Left colon (tissue), 2 donors: ENCODE measurements at regions not wholly inside any gene's neighbourhood (a gene's known extent, or its start where the extent isn't known, plus 50 kb on each side); places are given as distances from the start of the nearest gene placed in this dataset.

Experiments
- ATAC-seq: fragments of 200-7000 bp; cut with Tn5 transposase; one replicate; pipeline ENCODE4 v1.9.1; 2020; ENCODE audit warnings: mild to moderate bottlenecking, moderate library complexity
- DNase-seq, 2 donors: peaks; one replicate each; pipeline ENCODE4 v3.0.0-alpha.2; 2020
- intact Hi-C, 2 donors: fragments of 100-400 bp; cut with DNase I in 1 of 2; cut with micrococcal nuclease in 1 of 2; formaldehyde crosslinking; loops; one replicate each; pipeline versions ENCODE4 v1.11.2 to v1.14.0; 2022; cut with DNase I, micrococcal nuclease
- donor health status: DM: no; HTN: no; CAD: no.
- donor health status: DM: yes; HTN: yes; CAD: no.

DNA sequence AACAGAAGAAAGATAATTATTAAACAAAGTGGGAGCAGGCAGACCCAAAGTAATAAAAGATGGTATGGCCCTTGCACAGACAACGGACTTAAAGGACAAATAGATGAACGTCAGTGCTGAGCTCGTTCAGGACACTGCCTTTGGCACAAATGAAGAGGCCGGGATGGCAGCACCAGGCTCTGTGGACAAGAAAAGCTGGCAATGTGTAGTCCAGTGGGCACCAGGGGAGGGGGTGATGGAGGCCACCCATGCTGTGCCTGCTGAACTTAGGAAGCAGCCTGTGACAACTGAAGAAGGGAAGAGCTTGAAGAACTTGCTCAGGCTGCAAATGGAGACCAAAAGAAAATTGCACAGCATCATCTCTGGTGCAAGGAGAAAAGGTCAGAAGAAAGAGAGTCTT, 131.0 kb downstream of the ANKRD60 start:
- intact Hi-C loops, result no loop called here
- no peak for DNase-seq
- ATAC-seq, result no peak

DNA sequence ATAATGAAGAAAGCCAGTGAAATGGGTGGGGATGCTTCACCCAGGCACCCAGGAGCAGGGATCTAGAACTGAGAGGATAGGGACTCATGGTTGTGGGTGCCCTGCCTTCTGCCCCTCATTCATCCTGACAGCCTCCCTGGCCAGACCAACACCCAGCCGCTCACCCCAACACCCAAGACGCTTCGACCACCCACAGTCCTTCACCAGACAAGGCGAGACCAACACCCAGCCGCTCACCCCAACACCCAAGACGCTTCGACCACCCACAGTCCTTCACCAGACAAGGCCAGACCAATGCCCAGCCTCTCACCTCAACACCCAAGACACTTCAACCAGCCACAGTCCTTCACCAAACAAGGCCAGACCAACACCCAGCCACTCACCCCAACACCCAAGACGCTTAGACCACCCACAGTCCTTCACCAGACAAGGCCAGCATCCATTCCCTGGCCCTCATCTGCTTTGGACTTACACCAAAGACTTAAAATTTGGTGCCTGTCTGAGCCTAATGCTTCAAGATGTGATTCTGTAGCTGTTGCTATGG, 131.5 kb downstream of the ANKRD60 start:
- intact Hi-C loops, result no loop called here
- DNase-seq (no peak), ATAC-seq (no peak)

DNA sequence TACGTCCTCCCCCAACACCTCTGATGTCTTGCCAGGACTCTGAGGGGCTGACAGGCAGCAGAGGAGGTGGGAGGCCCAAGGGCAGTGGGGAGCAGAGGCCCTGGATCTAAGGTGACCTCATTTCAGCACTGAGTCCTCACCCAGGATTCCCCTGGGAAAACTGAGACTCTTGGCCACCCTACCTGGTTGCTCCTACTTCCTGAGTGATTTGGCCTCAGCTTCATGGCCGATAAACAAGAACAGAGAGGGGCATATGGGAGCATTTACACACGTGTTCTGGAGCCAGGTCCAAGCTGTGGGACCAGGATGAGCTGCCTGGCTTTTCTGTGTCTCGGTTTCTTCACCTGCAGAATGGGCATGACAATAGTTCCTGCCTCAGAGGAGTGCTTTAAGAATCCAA, 133.8 kb downstream of the ANKRD60 start:
- no peak for ATAC-seq
- intact Hi-C loops, result no loop called here
- no peak for DNase-seq

DNA sequence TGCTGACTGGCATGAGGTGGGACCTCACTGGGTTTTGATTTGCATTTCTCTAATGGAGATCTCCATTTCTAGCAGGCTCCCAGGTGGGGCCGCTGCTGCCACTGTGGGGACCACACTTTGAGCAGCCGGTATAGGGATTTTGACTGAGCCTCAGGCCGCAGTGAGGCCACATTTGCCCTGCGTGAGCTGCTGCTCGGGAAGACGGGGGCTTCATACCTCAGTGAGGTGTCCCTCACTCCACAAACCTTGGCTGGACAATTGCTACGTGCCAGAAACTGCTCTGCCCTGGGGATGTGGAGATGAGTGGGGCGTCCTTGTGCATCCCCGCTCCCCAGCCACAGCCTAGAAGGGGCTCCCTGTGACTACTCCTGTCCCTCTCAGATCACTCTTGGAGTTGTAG, 134.3 kb downstream of the ANKRD60 start:
- no peak for ATAC-seq
- intact Hi-C loops, result no loop called here
- no peak for DNase-seq

DNA sequence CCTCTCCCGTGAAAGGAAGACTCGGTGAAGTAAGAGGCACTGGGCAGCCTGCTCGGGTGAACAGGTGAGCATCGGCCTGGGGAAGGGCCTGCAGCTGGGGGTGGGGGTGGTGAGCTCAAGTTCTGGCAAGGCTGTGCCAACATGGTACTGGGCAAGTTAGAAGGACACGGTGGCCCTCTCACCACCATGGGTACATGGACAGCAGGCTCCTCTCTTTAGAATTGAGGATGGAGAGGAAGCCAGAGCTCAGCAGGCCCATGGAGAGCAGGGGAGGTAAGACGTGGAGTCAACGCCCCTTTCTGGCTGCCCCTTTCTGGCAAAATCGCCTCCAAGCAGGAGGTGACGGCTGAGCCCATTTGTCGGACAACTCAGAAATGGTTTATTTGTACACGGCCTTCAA, 135.6 kb downstream of the ANKRD60 start:
- no peak for DNase-seq
- no peak for ATAC-seq
- intact Hi-C loops, result no loop called here

DNA sequence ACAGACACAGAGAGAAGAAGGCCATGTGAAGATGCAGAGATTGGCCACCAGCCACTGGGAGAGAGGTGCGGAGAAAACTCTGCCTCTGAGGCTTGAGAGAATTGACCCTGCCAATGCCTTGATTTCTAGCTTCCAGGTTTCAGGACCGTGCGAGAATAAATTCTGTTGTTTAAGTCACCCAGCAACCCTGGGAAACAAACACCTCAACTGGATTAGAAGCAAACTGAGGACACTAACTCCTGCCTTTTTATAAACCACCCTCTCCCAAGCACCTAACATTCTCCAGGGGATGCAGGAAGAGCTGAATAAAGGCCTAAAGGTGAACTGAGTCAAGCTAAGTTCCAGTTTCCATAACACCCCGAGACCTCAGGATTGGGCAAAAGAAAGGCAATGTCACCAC, 136.1 kb downstream of the ANKRD60 start:
- no peak for ATAC-seq
- DNase-seq, result no peak
- intact Hi-C loops, result no loop called here

DNA sequence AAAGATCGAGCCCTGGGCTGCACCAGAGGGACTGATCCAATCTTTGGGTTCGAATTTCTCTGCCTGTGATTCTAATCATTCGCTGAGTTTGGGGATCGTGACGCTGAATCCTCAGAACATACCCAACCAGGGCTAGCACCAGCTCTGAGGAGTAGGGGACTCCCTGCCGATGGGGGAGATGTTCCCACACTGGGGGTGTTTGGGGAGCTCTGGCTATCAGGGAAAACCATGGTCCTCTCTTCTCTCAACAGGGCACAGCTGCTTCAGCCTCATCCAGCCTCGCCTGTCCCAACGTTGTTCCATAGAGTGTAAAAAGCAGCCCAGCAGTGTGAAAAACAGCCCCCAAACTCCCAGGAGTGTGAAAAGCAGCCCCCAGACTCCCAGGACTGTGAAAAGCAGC, 136.6 kb downstream of the ANKRD60 start:
- intact Hi-C loops, result no loop called here

DNA sequence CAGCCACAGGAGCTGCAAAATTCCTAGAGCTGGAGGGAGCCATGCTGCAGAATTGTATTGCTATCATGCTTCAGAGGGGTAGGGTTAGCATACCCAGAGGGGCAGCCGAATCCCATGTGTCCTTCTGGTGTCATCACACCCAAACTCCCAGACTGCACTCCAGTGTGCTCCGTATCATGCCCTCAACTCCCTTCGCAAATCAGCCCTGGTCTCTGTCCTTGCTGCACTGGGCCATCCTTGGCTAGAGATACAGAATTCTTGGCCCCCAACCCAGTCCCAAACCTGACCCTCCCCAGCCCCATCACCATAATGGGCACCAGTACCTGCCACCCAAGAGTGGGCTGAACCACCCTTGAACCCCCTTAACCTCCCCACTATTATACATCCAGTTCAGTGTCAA, 138.3 kb downstream of the ANKRD60 start:
- DNase-seq, result no peak
- intact Hi-C loops, result no loop called here
- no peak for ATAC-seq

More for the DNA sequence above, 136.6 kb downstream of the ANKRD60 start:
- ATAC-seq (no peak), DNase-seq (no peak)

DNA sequence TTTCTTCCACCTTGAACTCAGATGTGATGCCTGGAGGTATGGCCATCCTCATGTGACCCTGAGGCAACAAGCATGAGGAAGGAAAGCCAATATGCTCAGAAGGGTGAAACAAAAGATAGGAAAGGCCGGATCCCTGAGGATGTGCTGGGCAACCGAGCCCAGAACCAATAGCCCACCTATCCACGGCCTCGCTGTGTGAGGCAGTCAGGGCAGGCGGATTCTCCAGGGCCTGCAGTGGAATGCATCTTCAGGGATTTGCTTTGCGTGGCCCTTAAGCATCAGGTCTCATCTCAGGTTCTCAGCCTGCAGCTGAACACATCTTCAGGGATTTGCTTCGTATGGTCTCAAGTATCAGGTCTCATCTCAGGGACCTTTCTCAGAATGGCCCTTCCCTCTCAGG, 139.8 kb downstream of the ANKRD60 start:
- no peak for ATAC-seq
- no peak for DNase-seq
- intact Hi-C loops, result loop anchor here in 1 of 2 donors (10.0 kb wide), 1 partner anchor 434 kb away; no protein-coding TSS in a partner anchor

DNA sequence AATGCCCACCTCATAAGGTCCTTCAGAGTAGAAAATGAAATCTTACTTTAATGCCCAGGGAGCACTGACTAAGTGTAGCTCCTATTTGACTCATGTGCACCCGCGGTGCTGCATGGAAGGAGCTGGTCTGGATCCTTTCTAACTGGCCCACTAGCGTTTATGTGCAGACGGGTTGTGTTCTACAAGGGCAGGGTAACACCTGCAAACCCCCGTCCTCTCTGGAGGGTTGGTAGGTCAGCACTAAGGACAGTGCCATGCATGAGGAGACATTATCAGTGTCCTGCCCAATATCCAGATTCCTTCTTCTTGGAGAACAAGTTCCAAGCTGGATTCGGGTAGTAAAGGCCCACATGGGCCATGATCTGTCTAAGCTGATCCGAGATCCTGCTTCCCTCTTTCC, 140.3 kb downstream of the ANKRD60 start:
- no peak for DNase-seq
- intact Hi-C loops, result loop anchor here in 1 of 2 donors (10.0 kb wide), 1 partner anchor 433 kb away; no protein-coding TSS in a partner anchor
- no peak for ATAC-seq

DNA sequence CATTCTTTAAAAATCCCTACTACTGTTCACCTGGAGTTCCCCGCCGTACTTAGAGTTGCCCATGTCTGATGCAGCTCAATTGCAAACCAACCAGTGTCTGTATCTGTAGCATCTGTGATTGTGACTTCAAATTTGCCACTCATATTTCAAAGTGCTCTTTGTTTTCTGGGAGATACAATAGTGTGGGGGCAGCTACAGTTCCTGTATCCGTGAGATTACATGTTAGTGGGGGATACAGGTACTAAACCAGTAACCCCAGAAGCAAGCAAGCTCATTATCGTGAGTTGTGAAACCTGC, 140.9 kb downstream of the ANKRD60 start:
- DNase-seq, result no peak
- ATAC-seq, result no peak
- intact Hi-C loops, result loop anchor here in 1 of 2 donors (10.0 kb wide), 1 partner anchor 433 kb away; no protein-coding TSS in a partner anchor

DNA sequence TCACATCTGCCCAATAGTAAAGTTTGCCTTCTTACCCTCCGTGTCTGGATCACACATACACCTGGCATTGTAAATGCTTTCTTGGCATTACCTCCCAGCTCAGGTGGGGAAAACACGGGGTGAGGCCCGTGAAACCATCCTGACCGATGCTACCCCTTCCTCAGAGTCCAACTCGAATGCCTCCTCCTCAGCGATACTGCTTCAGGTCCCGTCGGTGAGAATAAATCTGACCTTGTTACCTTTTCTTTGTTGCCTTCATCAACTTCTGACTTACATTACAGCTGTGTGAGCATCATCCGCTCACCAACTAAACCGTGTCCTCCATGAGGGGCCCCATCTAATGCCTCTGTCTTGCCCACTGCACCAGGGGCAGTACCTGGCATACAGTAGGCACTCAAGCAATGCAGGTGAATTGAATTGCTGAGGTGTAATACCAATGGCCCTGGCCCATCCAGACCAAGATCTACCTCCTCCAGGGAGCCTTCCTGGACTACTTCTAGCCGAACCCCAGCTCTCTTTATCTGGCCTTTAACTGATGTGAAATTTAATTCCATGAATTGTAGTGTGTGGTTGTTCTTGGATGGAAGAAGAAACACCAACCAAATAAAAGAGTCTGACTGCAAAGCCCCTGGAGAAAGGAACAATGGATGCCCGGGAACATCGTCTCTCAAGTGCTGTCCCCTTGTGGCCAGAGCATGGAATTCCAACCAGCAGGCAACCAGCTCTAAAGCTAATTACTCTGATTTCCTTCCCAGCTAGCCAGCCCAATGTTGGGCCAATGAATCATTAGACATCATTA, 141.5 kb downstream of the ANKRD60 start:
- intact Hi-C loops, result loop anchor here in 1 of 2 donors (10.0 kb wide), 1 partner anchor 432 kb away; no protein-coding TSS in a partner anchor
- peak in 1 of 2 donors; percentile 26 for DNase-seq
- peak; percentile 66 for ATAC-seq

DNA sequence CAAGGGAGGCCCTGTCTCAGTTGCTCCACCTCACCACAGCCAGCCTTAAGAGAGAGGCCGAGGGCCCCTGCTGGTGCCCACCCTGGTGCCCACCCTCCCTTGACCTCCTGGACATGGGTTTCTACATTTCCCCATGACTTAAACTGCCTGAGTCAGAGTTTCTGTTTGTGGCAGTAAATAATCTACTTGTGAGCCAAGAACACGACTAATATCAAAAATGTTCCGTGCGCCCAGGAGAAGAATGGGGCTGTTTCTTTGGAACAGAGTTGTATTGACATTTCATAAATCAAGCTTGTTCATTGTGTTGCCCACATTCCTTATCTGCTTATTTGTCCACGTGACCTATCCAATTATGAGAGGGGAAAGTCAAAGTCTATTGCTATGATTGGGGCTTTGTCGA, 143.5 kb downstream of the ANKRD60 start:
- ATAC-seq (peak; percentile 92), DNase-seq (no peak)
- intact Hi-C loops, result loop anchor here in 1 of 2 donors (10.0 kb wide), 1 partner anchor 430 kb away; no protein-coding TSS in a partner anchor

DNA sequence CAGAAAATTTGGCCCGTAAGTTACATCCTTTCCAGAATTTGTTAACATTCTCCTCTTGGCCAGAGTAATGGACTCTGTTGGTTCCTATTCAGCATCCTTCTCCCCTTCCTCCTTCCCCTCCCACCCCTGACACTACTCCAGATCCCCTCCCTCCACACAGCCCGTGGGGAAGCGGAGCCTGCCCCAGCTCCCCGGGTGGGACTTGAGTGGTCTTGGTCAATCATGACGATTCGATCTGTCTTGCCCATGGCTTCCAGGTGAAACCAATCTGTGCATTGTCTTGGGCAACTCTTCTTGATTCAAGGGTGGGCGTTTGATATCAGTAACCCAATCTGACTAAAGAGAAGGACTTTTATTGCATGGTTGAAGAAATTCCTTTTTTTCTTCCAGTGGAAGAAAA, 143.9 kb downstream of the ANKRD60 start:
- intact Hi-C loops, result loop anchor here in 1 of 2 donors (10.0 kb wide), 1 partner anchor 430 kb away; no protein-coding TSS in a partner anchor
- DNase-seq (no peak), ATAC-seq (no peak)

DNA sequence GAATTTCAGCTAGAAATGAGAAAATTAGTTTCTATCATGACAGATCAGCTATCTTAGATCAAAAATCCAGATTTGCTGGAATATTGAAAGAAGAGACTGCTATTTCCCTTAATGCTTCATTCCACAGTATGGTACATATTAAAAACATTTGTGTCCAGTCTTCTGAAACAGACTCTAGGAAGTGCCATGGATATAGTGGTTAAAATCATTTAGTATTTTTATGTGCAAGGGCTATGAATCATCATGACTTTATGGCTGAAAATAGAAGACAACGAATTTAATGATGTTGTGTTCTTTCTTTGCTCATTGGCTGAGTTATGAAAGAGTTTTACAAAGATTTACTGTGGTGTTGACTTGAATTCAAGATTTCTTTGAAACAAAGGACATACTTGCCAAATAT, 146.6 kb downstream of the ANKRD60 start:
- DNase-seq, result no peak
- intact Hi-C loops, result loop anchor here in 1 of 2 donors (10.0 kb wide), 1 partner anchor 427 kb away; no protein-coding TSS in a partner anchor
- ATAC-seq, result no peak

DNA sequence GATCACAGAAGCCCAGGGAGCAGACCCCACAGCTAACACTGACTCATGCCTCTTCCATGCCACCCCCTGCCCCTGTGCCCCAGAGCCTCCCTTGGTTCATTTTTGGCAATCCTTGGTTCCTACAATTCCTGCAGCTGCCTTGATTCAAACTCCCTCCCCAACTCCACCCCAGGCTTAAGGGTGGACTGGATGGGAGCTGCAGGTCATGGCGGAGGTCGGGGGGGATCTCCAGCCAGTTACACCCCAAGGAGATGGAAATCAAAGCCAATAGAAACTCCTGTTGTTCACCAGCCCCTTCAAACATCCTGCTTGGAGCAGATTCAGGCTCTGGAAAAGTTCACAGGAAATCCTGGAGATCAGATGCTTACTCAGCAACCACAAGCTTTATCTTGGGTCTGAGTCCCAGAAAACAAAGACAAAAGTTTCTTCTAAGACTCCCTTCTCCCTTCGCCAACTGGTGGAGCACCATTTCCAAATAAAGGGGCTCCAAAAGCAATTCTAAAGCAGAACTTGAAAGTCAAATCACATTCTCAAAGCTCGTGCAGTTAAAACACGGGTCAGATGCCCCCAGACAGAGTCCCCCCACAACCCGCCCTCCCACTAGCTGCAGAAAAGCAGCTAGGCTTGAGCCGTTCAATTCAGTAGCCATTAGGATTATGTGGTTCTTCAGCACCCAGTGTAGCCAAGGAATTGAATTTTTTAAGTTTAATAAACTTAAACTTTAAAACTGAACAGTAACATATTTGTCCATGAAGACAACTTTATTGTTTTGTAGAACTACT, 149.5 kb downstream of the ANKRD60 start:
- DNase-seq (no peak), ATAC-seq (no peak)
- intact Hi-C loops, result no loop called here

DNA sequence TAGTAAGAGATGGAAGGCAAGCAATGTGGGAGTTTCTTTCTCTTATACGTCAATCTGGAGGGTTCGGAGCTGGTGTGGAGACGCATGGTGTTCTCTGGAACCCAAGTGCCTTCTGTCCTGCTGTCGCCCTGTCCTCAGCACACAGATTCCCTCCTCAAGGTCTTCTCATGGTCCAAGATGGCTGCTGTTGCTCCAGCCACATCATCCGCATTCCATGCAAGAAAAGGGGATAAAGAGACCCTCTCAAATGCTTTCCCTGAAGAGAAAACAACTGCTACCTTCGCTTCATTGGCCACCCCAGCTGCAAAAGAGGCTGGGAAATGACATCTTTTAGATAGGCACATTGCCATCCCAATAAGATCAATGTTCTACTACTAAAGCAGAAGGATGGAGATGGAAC, 151.2 kb downstream of the ANKRD60 start:
- ATAC-seq, result no peak
- intact Hi-C loops, result no loop called here
- no peak for DNase-seq

DNA sequence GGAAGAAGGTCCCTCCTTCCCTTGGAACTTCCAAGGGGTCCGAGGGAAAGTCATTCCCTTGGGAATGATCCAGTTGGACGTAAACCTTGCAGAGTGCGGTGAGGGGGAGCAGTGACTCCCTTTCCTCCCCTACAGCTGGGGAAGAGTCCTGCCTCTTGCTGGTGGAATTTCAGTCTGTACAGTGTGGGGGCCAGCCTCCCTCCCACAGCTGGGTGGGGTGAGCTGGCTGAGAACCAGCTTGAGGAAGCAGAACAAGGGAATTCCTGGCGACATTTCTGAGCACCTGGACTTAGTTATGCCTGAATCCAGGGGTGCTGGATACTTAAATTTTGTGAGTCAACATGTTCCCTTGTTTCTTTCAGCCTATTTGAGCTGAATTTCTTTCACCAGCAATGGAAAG, 152.0 kb downstream of the ANKRD60 start:
- intact Hi-C loops, result no loop called here
- no peak for ATAC-seq
- no peak for DNase-seq

DNA sequence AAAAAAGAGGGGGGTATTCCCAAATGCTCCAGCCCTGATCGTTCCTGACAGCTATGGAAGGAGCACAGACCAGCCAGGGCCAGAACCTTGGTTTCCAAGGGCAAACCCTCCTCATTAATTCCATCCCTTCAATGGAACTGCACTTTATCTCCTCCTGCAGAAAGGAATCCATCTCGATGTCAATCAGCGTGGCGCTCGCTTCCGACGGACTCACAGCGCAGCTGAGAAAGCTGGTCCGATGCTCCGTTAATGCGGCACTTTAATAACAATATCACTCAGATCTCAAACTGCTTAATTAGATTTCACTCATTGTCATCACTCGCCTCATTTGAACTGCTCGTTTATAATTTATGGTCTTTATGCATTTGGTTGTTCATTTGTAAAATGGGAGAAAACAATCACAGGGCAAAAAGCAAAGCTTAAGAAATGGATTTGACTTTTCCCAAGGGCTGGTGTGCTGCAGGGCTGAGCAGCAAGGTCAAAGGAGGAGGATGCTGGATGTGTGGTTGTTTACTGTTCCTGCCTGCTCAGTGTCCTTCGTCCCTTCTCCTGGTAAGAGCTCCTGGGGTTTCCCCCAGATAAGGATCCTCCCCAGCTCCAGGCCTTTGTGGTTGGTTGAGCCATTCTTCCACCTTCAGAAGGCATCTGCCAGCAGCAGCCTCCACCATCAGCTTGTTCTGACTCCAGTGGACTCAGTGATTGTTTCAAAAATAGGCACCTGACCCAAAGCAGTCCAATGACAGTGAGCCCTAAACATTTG, 152.7 kb downstream of the ANKRD60 start:
- intact Hi-C loops, result no loop called here
- DNase-seq (no peak), ATAC-seq (no peak)
